ENCODE measurements at regions not wholly inside any gene's neighbourhood (a gene's known extent, or its start where the extent isn't known, plus 50 kb on each side); places are given as distances from the start of the nearest gene placed in this dataset.

GRCh38 chr7:80991654-80992053 is 72.8 kb upstream of the SEMA3C start:
- Histone ChIP-seq H3K4me3 (no peak overlapping the region), H3K27me3 (no peaks in the 10 kb centered on the region), H3K27ac (no peak overlapping the region), H3K4me1 (no peaks in the 10 kb centered on the region), H3K36me3 (no peaks in the 10 kb centered on the region), H3K9me3 (no peaks in the 10 kb centered on the region)
- intact Hi-C loops (cut with DNase I; ENCODE audit: low total_unique reads): no loop called here
- WGBS, 5 donors: 73 to 84% (median 79%) methylated on average over 5 of the region's 5 CpGs
- TF ChIP-seq CTCF (IDR thresholded peaks at IDR 0.05): no peak
- no peak for TF ChIP-seq POLR2AphosphoS5 (IDR thresholded peaks at IDR 0.05)
- no peak for TF ChIP-seq EP300 (IDR thresholded peaks at IDR 0.05)
- TF ChIP-seq POLR2A (IDR thresholded peaks at IDR 0.05): no peak
- no peak for DNase-seq

GRCh38 chr7:80984619-80985018 is 65.8 kb upstream of the SEMA3C start:
- Histone ChIP-seq H3K4me1 (no peaks in the 10 kb centered on the region), H3K27ac (peak overlapping the region in 1 of 5 donors; percentile 22), H3K27me3 (no peaks in the 10 kb centered on the region), H3K9me3 (peaks cover 0 to 9% (median 0%) of the 10 kb centered on the region in 4 donors), H3K4me3 (no peak overlapping the region), H3K36me3 (no peaks in the 10 kb centered on the region)
- peak in 1 of 2 donors; percentile 18 for DNase-seq
- TF ChIP-seq CTCF (IDR thresholded peaks at IDR 0.05) (no peak), EP300 (IDR thresholded peaks at IDR 0.05) (no peak), POLR2AphosphoS5 (IDR thresholded peaks at IDR 0.05) (no peak), POLR2A (IDR thresholded peaks at IDR 0.05) (no peak)
- intact Hi-C loops (cut with DNase I; ENCODE audit: low total_unique reads): no loop called here
- WGBS, 5 donors: 45 to 61% (median 54%) methylated on average over 1 of the region's 1 CpG

- no peak for TF ChIP-seq EP300 (IDR thresholded peaks at IDR 0.05)
- TF ChIP-seq POLR2AphosphoS5 (IDR thresholded peaks at IDR 0.05): no peak
- TF ChIP-seq CTCF (IDR thresholded peaks at IDR 0.05): no peak
- no peak for TF ChIP-seq POLR2A (IDR thresholded peaks at IDR 0.05)
- intact Hi-C loops (cut with DNase I; ENCODE audit: low total_unique reads): no loop called here
- H3K9me3 ChIP-seq: peaks cover 0 to 16% (median 5%) of the 10 kb centered on the region in 4 donors
- no peak overlapping the region for H3K27ac ChIP-seq
- 72 to 82% (median 75%) methylated on average over 3 of the region's 3 CpGs for WGBS, 5 donors
- DNase-seq: no peak
- H3K36me3 ChIP-seq: no peaks in the 10 kb centered on the region
- H3K4me3 ChIP-seq: no peak overlapping the region
- no peaks in the 10 kb centered on the region for H3K4me1 ChIP-seq
- H3K27me3 ChIP-seq: no peaks in the 10 kb centered on the region
Observed at GRCh38 chr7:80981405-80981804, 62.6 kb upstream of the SEMA3C start.

- intact Hi-C loops (cut with DNase I; ENCODE audit: low total_unique reads): no loop called here
- DNase-seq: no peak
- Histone ChIP-seq H3K9me3 (peaks cover 0 to 23% (median 5%) of the 10 kb centered on the region in 4 donors), H3K27me3 (no peaks in the 10 kb centered on the region), H3K36me3 (no peaks in the 10 kb centered on the region), H3K27ac (no peak overlapping the region), H3K4me1 (no peaks in the 10 kb centered on the region), H3K4me3 (no peak overlapping the region)
- TF ChIP-seq POLR2AphosphoS5 (IDR thresholded peaks at IDR 0.05): no peak
- TF ChIP-seq CTCF (IDR thresholded peaks at IDR 0.05): no peak
- TF ChIP-seq POLR2A (IDR thresholded peaks at IDR 0.05): no peak
- TF ChIP-seq EP300 (IDR thresholded peaks at IDR 0.05): no peak
- WGBS, 5 donors: 55 to 67% (median 63%) methylated on average over 1 of the region's 1 CpG
Observed at GRCh38 chr7:80977751-80978150, 58.9 kb upstream of the SEMA3C start.
